ENCODE measurements at regions not wholly inside any gene's neighbourhood (a gene's known extent, or its start where the extent isn't known, plus 50 kb on each side); places are given as distances from the start of the nearest gene placed in this dataset.
"Not testable (repeated sequence)": the region's sequence is repeated elsewhere in the genome, so short reads cannot be mapped to it uniquely, and the experiment has no call there.

GRCh38 chr3:5608971-5609370 is 421.5 kb downstream of the EDEM1 start:
- TF ChIP-seq, protein P1, sequence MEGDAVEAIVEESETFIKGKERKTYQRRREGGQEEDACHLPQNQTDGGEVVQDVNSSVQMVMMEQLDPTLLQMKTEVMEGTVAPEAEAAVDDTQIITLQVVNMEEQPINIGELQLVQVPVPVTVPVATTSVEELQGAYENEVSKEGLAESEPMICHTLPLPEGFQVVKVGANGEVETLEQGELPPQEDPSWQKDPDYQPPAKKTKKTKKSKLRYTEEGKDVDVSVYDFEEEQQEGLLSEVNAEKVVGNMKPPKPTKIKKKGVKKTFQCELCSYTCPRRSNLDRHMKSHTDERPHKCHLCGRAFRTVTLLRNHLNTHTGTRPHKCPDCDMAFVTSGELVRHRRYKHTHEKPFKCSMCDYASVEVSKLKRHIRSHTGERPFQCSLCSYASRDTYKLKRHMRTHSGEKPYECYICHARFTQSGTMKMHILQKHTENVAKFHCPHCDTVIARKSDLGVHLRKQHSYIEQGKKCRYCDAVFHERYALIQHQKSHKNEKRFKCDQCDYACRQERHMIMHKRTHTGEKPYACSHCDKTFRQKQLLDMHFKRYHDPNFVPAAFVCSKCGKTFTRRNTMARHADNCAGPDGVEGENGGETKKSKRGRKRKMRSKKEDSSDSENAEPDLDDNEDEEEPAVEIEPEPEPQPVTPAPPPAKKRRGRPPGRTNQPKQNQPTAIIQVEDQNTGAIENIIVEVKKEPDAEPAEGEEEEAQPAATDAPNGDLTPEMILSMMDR (IDR thresholded peaks at IDR 0.05; ENCODE audit: borderline replicate concordance, extremely low read depth, low read length, poor library complexity, severe bottlenecking) = not testable (repeated sequence)
- not testable (repeated sequence) for TF ChIP-seq EZH2 (IDR thresholded peaks at IDR 0.05; ENCODE audit: borderline replicate concordance, low read depth, low read length, severe bottlenecking)

All from DND-41 (cell line).